B cell (primary cell): ENCODE measurements at regions not wholly inside any gene's neighbourhood (a gene's known extent, or its start where the extent isn't known, plus 50 kb on each side); places are given as distances from the start of the nearest gene placed in this dataset.

ENCODE experiments used
- CTCF ChIP-seq: fragments of 200-600 bp; IDR thresholded peaks from one replicate; pipeline ENCODE4 v1.8.0; 2022; ENCODE audit warnings: antibody characterized with exemption, mild to moderate bottlenecking
- EZH2 ChIP-seq: IDR thresholded peaks from 2 replicates; pipeline ENCODE4 v1.6.1; 2012; ENCODE audit warnings: borderline replicate concordance, low read depth, mild to moderate bottlenecking, moderate library complexity, low read length; ENCODE audit not compliant: insufficient read depth, poor library complexity, severe bottlenecking

- TF ChIP-seq CTCF (no peak), EZH2 (no peak)
Observed at GRCh38 chr11:42025121-42025803, 565.8 kb upstream of the LRRC4C start.
